Osteoblast (primary cell): ENCODE measurements at regions not wholly inside any gene's neighbourhood (a gene's known extent, or its start where the extent isn't known, plus 50 kb on each side); places are given as distances from the start of the nearest gene placed in this dataset.

Experiments
- DNase-seq: peaks from one replicate; pipeline ENCODE4 v3.0.0; 2011; ENCODE audit warnings: low spot score, mixed read lengths; ENCODE audit not compliant: insufficient read length; ENCODE audit errors: missing footprints
- H2AFZ ChIP-seq: 2 replicates; pipeline ENCODE4 v1.6.0; 2011; ENCODE audit warnings: mild to moderate bottlenecking, low read length
- H3K27ac ChIP-seq: 2 replicates; pipeline ENCODE4 v1.5.1; 2011; ENCODE audit warnings: mild to moderate bottlenecking, low read depth, low read length, moderate library complexity
- H3K27me3 ChIP-seq: 2 replicates; pipeline ENCODE4 v1.6.0; 2012; ENCODE audit warnings: mild to moderate bottlenecking, control low read depth, inconsistent platforms, low read length, moderate library complexity; ENCODE audit not compliant: insufficient read depth
- H3K36me3 ChIP-seq: 2 replicates; pipeline ENCODE4 v1.5.1; 2011; ENCODE audit warnings: mild to moderate bottlenecking, low read length, control low read depth, moderate library complexity; ENCODE audit not compliant: insufficient read depth
- H3K4me1 ChIP-seq: 2 replicates; pipeline ENCODE4 v1.5.1; 2011; ENCODE audit warnings: mild to moderate bottlenecking, low read length, control low read depth, moderate library complexity; ENCODE audit not compliant: insufficient read depth
- H3K4me2 ChIP-seq: 2 replicates; pipeline ENCODE4 v1.6.0; 2011; ENCODE audit warnings: mild to moderate bottlenecking, low read length; ENCODE audit not compliant: insufficient read depth
- H3K4me3 ChIP-seq: fragments of 200-600 bp; sonication (generic); 3 replicates; pipeline ENCODE4 v1.5.1; 2012; ENCODE audit warnings: mild to moderate bottlenecking, low read length, inconsistent platforms; ENCODE audit not compliant: insufficient read depth
- H3K79me2 ChIP-seq: 2 replicates; pipeline ENCODE4 v1.6.0; 2012; ENCODE audit warnings: mild to moderate bottlenecking, low read length, control low read depth, inconsistent platforms; ENCODE audit not compliant: insufficient read depth
- H3K9me3 ChIP-seq: 2 replicates; pipeline ENCODE4 v1.5.1; 2011; ENCODE audit warnings: low read depth, low read length, control low read depth
- H4K20me1 ChIP-seq: 2 replicates; pipeline ENCODE4 v1.6.0; 2012; ENCODE audit warnings: mild to moderate bottlenecking, low read length, control low read depth; ENCODE audit not compliant: insufficient read depth
- CTCF ChIP-seq: IDR thresholded peaks from 2 replicates; pipeline ENCODE4 v1.5.1; 2011; ENCODE audit warnings: mild to moderate bottlenecking, low read depth, low read length, moderate library complexity; ENCODE audit errors: extremely low read depth

GRCh38 chrX:69234624-69235023 lies 69.4 kb upstream of the PJA1 start:
- no peak overlapping the region for H2AFZ ChIP-seq
- TF ChIP-seq CTCF = no peak
- no peak overlapping the region for H3K4me2 ChIP-seq
- peaks cover 11% of the 10 kb centered on the region for H3K27me3 ChIP-seq
- H3K4me1 ChIP-seq = no peaks in the 10 kb centered on the region
- H3K79me2 ChIP-seq = no peaks in the 10 kb centered on the region
- H3K27ac ChIP-seq = no peak overlapping the region
- no peak overlapping the region for H3K4me3 ChIP-seq
- no peaks in the 10 kb centered on the region for H3K36me3 ChIP-seq
- H3K9me3 ChIP-seq = no peaks in the 10 kb centered on the region
- DNase-seq = no peak
- no peaks in the 10 kb centered on the region for H4K20me1 ChIP-seq

DNA sequence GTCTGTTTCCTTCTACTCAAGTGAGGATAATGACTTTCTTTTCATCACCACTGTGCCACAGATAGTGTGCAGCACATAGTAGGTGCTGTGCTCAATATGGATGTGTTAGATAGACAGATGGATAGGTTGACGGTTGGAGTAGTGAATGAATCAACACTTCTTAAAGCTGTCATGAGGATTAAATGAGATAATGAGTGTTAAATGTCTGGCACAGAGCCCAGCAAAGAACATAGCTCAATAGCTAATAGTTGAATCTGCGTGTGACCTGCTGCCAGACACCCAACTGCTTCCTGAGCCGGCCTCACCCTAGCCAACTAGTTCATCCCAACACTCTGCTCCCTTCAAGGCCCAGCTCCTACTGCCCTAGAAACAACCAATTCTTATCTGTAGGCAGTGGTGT lies 67.7 kb upstream of the PJA1 start:
- no peak for DNase-seq
- H3K4me2 ChIP-seq = no peak overlapping the region
- peaks cover 15% of the 10 kb centered on the region for H3K27me3 ChIP-seq
- no peak overlapping the region for H3K27ac ChIP-seq
- H3K4me1 ChIP-seq = no peaks in the 10 kb centered on the region
- H3K4me3 ChIP-seq = no peak overlapping the region
- H4K20me1 ChIP-seq = no peaks in the 10 kb centered on the region
- no peak overlapping the region for H2AFZ ChIP-seq
- no peaks in the 10 kb centered on the region for H3K79me2 ChIP-seq
- no peaks in the 10 kb centered on the region for H3K9me3 ChIP-seq
- no peak for TF ChIP-seq CTCF
- H3K36me3 ChIP-seq = no peaks in the 10 kb centered on the region

DNA sequence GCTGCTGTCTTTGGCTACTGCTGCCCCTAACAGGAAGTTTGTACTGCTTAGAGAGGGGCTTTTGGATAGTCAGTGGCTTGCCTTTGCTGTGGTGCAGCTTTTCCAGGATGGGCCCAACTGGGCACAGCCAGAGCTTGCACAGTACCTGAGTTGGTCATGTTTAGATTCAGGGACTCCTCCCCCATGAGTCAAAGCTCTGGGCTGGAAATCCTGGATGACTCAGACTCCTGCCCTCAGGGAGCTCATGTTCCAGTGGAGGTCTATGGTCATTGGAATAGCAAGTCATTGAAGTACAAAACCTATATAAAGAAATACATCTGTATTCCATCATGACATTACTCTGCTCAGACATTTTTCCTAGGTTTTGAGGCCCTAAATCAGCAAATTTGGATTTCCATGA lies 66.7 kb upstream of the PJA1 start:
- Histone ChIP-seq H3K27ac (no peak overlapping the region), H3K4me3 (no peak overlapping the region), H3K9me3 (no peaks in the 10 kb centered on the region), H3K4me1 (no peaks in the 10 kb centered on the region), H4K20me1 (no peaks in the 10 kb centered on the region), H3K4me2 (no peak overlapping the region), H2AFZ (no peak overlapping the region), H3K79me2 (no peaks in the 10 kb centered on the region), H3K27me3 (peaks cover 15% of the 10 kb centered on the region), H3K36me3 (no peaks in the 10 kb centered on the region)
- no peak for DNase-seq
- TF ChIP-seq CTCF = no peak

GRCh38 chrX:69229436-69229835 lies 64.2 kb upstream of the PJA1 start:
- Histone ChIP-seq H3K79me2 (no peaks in the 10 kb centered on the region), H4K20me1 (no peaks in the 10 kb centered on the region), H3K27ac (no peak overlapping the region), H3K4me1 (no peaks in the 10 kb centered on the region), H3K9me3 (no peaks in the 10 kb centered on the region), H3K27me3 (peaks cover 8% of the 10 kb centered on the region), H3K4me2 (no peak overlapping the region), H2AFZ (no peak overlapping the region), H3K36me3 (no peaks in the 10 kb centered on the region), H3K4me3 (no peak overlapping the region)
- DNase-seq = peak; percentile 77
- TF ChIP-seq CTCF = no peak
